Upper lobe of left lung (tissue), 6 donors: ENCODE measurements at regions not wholly inside any gene's neighbourhood (a gene's known extent, or its start where the extent isn't known, plus 50 kb on each side); places are given as distances from the start of the nearest gene placed in this dataset.
A peak's percentile ranks its signal among the peaks of the same experiment; 100 is the strongest.
"Not testable (repeated sequence)": the region's sequence is repeated elsewhere in the genome, so short reads cannot be mapped to it uniquely, and the experiment has no call there.

ENCODE experiments used
- ATAC-seq, 2 donors: fragments of 200-7000 bp; cut with Tn5 transposase; one replicate each; pipeline ENCODE4 v1.9.1; 2022; ENCODE audit warnings: mild to moderate bottlenecking in 2 of 2, moderate library complexity in 2 of 2; ENCODE audit not compliant: low FRiP score in 2 of 2
- DNase-seq, 2 donors: peaks; one replicate each; pipeline ENCODE4 v3.0.0-alpha.2; 2019 to 2020
- H3K27ac ChIP-seq, 4 donors: fragments of 200-600 bp; sonication (generic); one replicate each; pipeline ENCODE4 v1.5.1; 2016 to 2019
- H3K27me3 ChIP-seq, 4 donors: fragments of 200-600 bp; sonication (generic); one replicate each; pipeline ENCODE4 v1.5.1; 2017 to 2019
- H3K36me3 ChIP-seq, 4 donors: fragments of 200-600 bp; sonication (generic); one replicate each; pipeline ENCODE4 v1.5.1; 2016 to 2019
- H3K4me1 ChIP-seq, 4 donors: fragments of 200-600 bp; sonication (generic); one replicate each; pipeline ENCODE4 v1.5.1; 2018 to 2019
- H3K4me3 ChIP-seq, 4 donors: fragments of 200-600 bp; sonication (generic); one replicate each; pipeline ENCODE4 v1.5.1; 2017 to 2019; ENCODE audit warnings: mild to moderate bottlenecking in 2 of 4, moderate library complexity in 1 of 4
- H3K9me3 ChIP-seq, 4 donors: fragments of 200-600 bp; sonication (generic); one replicate each; pipeline ENCODE4 v1.5.1; 2018 to 2019
- EP300 ChIP-seq, 4 donors: sonication (generic); formaldehyde crosslinking; IDR thresholded peaks; one replicate each; pipeline ENCODE4 v1.5.1; 2017; ENCODE audit warnings: antibody characterized with exemption in 4 of 4, control low read depth in 2 of 4
- POLR2A ChIP-seq, 4 donors: fragments of 450-650 bp; IDR thresholded peaks; one replicate each; pipeline ENCODE4 v1.5.1; 2016 to 2017; ENCODE audit warnings: antibody characterized with exemption in 4 of 4, mild to moderate bottlenecking in 2 of 4
- POLR2AphosphoS5 ChIP-seq, 2 donors: sonication (generic); formaldehyde crosslinking; IDR thresholded peaks; one replicate each; pipeline ENCODE4 v1.5.1; 2017; ENCODE audit warnings: antibody characterized with exemption in 2 of 2
- WGBS, 2 donors: methylation state at CpG; one replicate each; pipeline ENCODE4 v1.1.5; 2017 to 2018; 5-methylcytosine and 5-hydroxymethylcytosine counted together
- TF ChIP-seq, protein P1 (sequence below), 6 experiments: fragments of 450-650 bp in 4 of 6; fragments of 200-600 bp in 2 of 6; sonication (generic) in 2 of 6; IDR thresholded peaks; one replicate each; pipeline ENCODE4 v1.5.1; 2016 to 2019; ENCODE audit warnings: antibody characterized with exemption in 6 of 6
- donor health status: DM: no; HTN: no; CAD: no; lungs with moderate emphysema.
- donor health status: DM: no; HTN: yes; CAD: no; lungs with severe emphysema.

DNA sequence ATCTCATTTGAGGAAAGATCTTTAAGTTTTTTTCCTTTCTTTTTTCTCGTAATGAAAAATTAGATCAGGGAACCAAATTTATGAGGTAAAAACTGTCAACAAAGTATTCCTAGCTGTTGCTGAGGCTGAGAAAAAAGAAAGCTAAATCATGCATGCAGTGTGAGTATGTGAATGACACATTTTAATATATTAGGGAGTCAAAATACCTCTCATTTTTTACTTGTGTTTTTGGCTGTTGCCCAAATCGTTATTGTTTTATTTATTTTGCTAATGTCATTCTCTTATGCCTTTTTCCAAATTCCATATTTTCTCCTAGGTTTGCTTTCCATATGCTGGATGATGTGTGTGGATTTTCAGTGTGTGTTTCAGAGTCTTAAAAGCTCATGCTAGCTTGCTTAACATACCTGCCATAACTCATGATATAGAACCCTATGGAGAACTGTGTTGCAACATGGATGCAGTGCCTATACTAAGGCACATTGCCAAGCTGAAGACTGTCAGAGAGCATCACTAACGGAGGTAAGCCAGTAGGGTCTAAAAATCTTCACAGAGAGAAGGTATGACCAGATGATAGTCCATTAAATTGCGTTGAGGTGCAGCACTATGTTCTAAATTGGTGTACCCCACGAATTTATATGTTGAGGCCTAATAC, 629.5 kb upstream of the KCNMB2 start:
- DNase-seq (no peak), ATAC-seq (no peak)
- Histone ChIP-seq H3K9me3 (no peaks in the 10 kb centered on the region), H3K27me3 (no peaks in the 10 kb centered on the region), H3K27ac (peak overlapping the region in 2 of 4 donors; percentile 44 to 71), H3K36me3 (no peaks in the 10 kb centered on the region), H3K4me1 (peaks cover 0 to 20% (median 13%) of the 10 kb centered on the region in 4 donors), H3K4me3 (no peak overlapping the region)
- WGBS, 2 donors: 81 to 82% methylated on average over 5 of the region's 5 CpGs
- TF ChIP-seq, protein P1, sequence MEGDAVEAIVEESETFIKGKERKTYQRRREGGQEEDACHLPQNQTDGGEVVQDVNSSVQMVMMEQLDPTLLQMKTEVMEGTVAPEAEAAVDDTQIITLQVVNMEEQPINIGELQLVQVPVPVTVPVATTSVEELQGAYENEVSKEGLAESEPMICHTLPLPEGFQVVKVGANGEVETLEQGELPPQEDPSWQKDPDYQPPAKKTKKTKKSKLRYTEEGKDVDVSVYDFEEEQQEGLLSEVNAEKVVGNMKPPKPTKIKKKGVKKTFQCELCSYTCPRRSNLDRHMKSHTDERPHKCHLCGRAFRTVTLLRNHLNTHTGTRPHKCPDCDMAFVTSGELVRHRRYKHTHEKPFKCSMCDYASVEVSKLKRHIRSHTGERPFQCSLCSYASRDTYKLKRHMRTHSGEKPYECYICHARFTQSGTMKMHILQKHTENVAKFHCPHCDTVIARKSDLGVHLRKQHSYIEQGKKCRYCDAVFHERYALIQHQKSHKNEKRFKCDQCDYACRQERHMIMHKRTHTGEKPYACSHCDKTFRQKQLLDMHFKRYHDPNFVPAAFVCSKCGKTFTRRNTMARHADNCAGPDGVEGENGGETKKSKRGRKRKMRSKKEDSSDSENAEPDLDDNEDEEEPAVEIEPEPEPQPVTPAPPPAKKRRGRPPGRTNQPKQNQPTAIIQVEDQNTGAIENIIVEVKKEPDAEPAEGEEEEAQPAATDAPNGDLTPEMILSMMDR (IDR thresholded peaks at IDR 0.05): no peak
- no peak for TF ChIP-seq POLR2AphosphoS5 (IDR thresholded peaks at IDR 0.05)
- no peak for TF ChIP-seq POLR2A (IDR thresholded peaks at IDR 0.05)
- no peak for TF ChIP-seq EP300 (IDR thresholded peaks at IDR 0.05)

DNA sequence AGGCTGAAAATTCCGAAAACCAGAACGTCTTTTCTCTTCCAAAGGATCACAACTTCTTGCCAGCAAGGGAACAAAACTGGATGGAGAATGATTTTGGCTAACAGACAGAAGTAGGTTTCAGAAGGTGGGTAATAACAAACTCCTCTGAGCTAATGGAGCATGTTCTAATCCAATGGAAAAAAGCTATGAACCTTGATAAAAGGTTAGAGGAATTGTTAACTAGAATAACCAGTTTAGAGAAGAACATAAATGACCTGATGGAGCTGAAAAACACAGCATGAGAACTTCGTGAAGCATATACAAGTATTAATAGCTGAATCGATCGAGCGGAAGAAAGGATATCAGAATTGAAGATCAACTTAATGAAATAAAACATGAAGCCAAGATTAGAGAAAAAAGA, 626.7 kb upstream of the KCNMB2 start:
- H3K27ac ChIP-seq: not testable (repeated sequence)
- peaks cover 0 to 20% (median 13%) of the 10 kb centered on the region in 4 donors for H3K4me1 ChIP-seq
- 96% methylated on average over 6 of the region's 6 CpGs for WGBS, 2 donors

DNA sequence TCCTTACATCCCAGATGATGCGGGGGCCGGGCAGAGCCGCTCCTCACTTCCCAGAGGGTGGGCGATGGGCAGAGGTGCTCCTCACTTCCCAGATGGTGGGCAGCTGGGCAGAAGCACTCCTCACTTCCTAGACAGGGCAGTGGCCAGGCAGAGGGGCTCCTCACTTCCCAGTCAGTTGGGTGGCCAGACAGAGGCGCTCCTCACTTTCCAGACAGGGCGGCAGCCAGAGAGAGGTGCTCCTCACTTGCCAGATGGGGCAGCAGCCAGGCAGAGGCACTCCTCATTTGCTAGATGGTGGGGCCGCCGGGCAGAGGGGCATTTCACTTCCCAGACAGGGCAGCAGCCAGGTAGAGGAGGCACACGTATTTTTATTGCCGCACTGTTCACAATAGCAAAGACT, 622.0 kb upstream of the KCNMB2 start:
- no peaks in the 10 kb centered on the region for H3K36me3 ChIP-seq
- DNase-seq (peak in 1 of 2 donors; percentile 57), ATAC-seq (no peak)
- WGBS, 2 donors: 97 to 100% methylated on average over 4 to 10 of the region's 10 CpGs
- TF ChIP-seq, protein P1 (IDR thresholded peaks at IDR 0.05): no peak
- TF ChIP-seq EP300 (IDR thresholded peaks at IDR 0.05) (no peak), POLR2A (IDR thresholded peaks at IDR 0.05) (no peak), POLR2AphosphoS5 (IDR thresholded peaks at IDR 0.05) (no peak)
- no peak overlapping the region for H3K4me3 ChIP-seq
- H3K27ac ChIP-seq: no peak overlapping the region
- no peaks in the 10 kb centered on the region for H3K9me3 ChIP-seq
- H3K4me1 ChIP-seq: no peaks in the 10 kb centered on the region
- H3K27me3 ChIP-seq: no peaks in the 10 kb centered on the region

More for the DNA sequence above, 626.7 kb upstream of the KCNMB2 start:
- H3K36me3 ChIP-seq, H3K27me3 ChIP-seq, ATAC-seq, H3K4me3 ChIP-seq, DNase-seq, H3K9me3 ChIP-seq: not testable (repeated sequence)

DNA sequence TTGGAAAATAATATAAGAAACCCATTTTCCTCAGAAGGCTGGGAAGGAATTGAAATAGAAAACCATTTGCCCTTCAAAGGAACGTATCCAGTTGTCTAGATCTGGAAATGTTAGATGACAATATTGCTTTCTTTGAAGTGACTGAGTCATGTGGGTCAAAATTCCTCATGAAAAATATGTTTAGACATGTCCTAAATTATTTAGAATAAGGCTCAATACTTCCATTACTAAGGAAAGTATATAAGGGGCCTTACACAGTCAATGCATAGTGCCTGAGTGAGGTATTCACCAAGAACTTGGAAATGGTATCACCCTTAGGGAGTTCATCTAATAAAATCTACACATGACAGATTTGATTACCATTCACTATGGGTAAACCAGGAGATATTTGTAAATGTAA, 619.8 kb upstream of the KCNMB2 start:
- no peak for DNase-seq
- no peaks in the 10 kb centered on the region for H3K4me1 ChIP-seq
- TF ChIP-seq, protein P1 (IDR thresholded peaks at IDR 0.05): no peak
- no peak for TF ChIP-seq POLR2AphosphoS5 (IDR thresholded peaks at IDR 0.05)
- no peak for TF ChIP-seq POLR2A (IDR thresholded peaks at IDR 0.05)
- no peak for TF ChIP-seq EP300 (IDR thresholded peaks at IDR 0.05)
- no peaks in the 10 kb centered on the region for H3K36me3 ChIP-seq
- H3K4me3 ChIP-seq: no peak overlapping the region
- no peaks in the 10 kb centered on the region for H3K27me3 ChIP-seq
- no peak for ATAC-seq
- no peak overlapping the region for H3K27ac ChIP-seq
- no peaks in the 10 kb centered on the region for H3K9me3 ChIP-seq
- 83 to 88% methylated on average over 1 of the region's 1 CpG for WGBS, 2 donors

DNA sequence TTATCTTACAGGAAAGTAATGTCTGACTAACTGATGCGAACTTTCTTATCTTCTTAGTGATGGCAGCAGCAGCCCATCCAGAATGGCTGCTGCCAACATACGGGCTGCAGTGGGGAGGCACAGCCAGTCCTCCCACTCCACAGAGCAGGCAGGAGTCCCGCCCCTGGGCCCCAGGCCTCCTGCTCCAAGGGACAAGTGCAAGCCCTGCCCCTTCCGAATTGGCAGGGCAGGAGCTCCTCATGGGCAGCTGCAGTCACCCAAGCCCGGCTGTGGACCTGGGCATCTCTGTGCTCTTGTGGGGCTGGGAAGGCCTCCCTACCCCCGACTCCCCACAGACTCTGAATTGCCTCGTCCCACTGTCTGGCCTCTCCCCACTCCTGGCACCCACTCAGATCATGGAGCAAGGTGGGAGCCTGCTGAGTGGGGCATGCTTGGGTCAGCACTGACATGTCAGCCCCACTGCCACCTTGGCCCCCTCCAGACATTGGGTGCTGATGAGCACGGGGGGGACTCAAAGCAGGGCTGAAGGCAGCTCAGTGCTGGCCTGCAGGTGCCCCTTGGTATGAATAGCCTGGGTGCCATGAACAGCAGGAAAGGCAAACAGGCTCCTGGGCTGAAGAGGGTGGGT, 618.9 kb upstream of the KCNMB2 start:
- Histone ChIP-seq H3K4me1 (no peaks in the 10 kb centered on the region), H3K27ac (no peak overlapping the region), H3K36me3 (no peaks in the 10 kb centered on the region), H3K27me3 (no peaks in the 10 kb centered on the region), H3K9me3 (no peaks in the 10 kb centered on the region), H3K4me3 (no peak overlapping the region)
- TF ChIP-seq POLR2A (IDR thresholded peaks at IDR 0.05): no peak
- no peak for TF ChIP-seq EP300 (IDR thresholded peaks at IDR 0.05)
- TF ChIP-seq POLR2AphosphoS5 (IDR thresholded peaks at IDR 0.05): no peak
- TF ChIP-seq, protein P1 (IDR thresholded peaks at IDR 0.05): no peak
- ATAC-seq (peak; percentile 24 to 51), DNase-seq (peak in 1 of 2 donors; percentile 46)
- WGBS, 2 donors: 93 to 95% methylated on average over 3 to 4 of the region's 8 CpGs
